ENCODE measurements at regions not wholly inside any gene's neighbourhood (a gene's known extent, or its start where the extent isn't known, plus 50 kb on each side); places are given as distances from the start of the nearest gene placed in this dataset.

DNA sequence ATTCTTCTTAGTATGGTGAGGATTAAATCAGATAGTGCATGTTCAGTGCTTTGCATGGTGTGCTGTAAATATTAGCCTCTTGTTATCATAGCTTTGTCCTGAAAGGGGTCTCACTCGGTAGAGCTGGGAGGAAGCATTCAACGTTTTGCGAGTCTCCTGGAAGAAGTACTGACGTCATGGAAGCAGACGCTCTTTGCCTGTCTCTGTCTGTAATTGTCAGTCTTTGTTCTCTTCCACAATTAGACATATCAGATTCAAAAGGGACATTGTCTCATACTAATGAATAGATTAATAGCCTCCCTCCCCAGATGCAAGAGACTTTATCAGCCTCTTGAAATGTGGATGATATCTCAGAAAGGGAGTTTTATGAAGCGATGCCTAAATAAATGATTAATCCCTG lies 91.8 kb upstream of the CXCL14 start:
- H3K27ac ChIP-seq, result no peak overlapping the region
- peaks cover 0 to 3% of the 10 kb centered on the region in 2 donors for H3K9me3 ChIP-seq
- no peaks in the 10 kb centered on the region for H3K4me1 ChIP-seq
- no peak overlapping the region for H3K4me3 ChIP-seq
- no peaks in the 10 kb centered on the region for H3K36me3 ChIP-seq
- in situ Hi-C loops (cut with MboI; ENCODE audit: low pct_ligation_motif_present in 1 of 4, low pct_unique_long_range_greater_than_20kb in 1 of 4, low sequenced_read_pairs in 3 of 4), result no loop called here
- no peaks in the 10 kb centered on the region for H3K27me3 ChIP-seq
- intact Hi-C loops (cut with DNase I; ENCODE audit: low total_unique reads), result no loop called here
- DNase-seq, result no peak
- TF ChIP-seq, protein P1, sequence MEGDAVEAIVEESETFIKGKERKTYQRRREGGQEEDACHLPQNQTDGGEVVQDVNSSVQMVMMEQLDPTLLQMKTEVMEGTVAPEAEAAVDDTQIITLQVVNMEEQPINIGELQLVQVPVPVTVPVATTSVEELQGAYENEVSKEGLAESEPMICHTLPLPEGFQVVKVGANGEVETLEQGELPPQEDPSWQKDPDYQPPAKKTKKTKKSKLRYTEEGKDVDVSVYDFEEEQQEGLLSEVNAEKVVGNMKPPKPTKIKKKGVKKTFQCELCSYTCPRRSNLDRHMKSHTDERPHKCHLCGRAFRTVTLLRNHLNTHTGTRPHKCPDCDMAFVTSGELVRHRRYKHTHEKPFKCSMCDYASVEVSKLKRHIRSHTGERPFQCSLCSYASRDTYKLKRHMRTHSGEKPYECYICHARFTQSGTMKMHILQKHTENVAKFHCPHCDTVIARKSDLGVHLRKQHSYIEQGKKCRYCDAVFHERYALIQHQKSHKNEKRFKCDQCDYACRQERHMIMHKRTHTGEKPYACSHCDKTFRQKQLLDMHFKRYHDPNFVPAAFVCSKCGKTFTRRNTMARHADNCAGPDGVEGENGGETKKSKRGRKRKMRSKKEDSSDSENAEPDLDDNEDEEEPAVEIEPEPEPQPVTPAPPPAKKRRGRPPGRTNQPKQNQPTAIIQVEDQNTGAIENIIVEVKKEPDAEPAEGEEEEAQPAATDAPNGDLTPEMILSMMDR (IDR thresholded peaks at IDR 0.05), result no peak
- TF ChIP-seq EP300 (IDR thresholded peaks at IDR 0.05; ENCODE audit: low read depth) (no peak), POLR2A (IDR thresholded peaks at IDR 0.05) (no peak), POLR2AphosphoS5 (IDR thresholded peaks at IDR 0.05) (no peak)
- WGBS, 2 donors (ENCODE audit: low coverage in 1 of 2), result 90 to 91% methylated on average over 6 of the region's 6 CpGs

DNA sequence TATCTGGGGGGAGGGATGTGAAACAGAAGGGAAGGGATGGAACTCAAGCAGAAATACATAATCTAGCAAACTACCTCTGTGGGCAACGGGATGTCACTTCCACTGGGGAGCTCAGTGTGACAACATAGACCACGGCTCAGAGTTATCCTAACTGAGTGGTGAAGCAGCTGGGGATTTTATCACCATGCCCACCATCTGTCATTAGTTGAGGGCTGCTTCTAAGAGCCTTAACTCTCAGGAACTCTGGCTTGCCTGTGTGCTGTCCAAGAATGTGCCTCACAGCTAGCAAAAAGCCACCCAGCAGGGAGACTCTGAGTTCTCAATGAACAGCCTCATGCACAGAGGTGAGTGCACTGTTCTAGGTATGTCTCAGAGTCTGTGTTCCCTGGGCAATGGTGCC lies 90.6 kb upstream of the CXCL14 start:
- no peaks in the 10 kb centered on the region for H3K9me3 ChIP-seq
- intact Hi-C loops (cut with DNase I; ENCODE audit: low total_unique reads) (no loop called here), in situ Hi-C loops (cut with MboI; ENCODE audit: low pct_ligation_motif_present in 1 of 4, low pct_unique_long_range_greater_than_20kb in 1 of 4, low sequenced_read_pairs in 3 of 4) (no loop called here)
- no peaks in the 10 kb centered on the region for H3K4me1 ChIP-seq
- no peaks in the 10 kb centered on the region for H3K36me3 ChIP-seq
- no peak overlapping the region for H3K27ac ChIP-seq
- H3K4me3 ChIP-seq, result no peak overlapping the region
- 59 to 83% methylated on average over 1 to 2 of the region's 2 CpGs for WGBS, 2 donors (ENCODE audit: low coverage in 1 of 2)
- DNase-seq, result no peak
- TF ChIP-seq POLR2AphosphoS5 (IDR thresholded peaks at IDR 0.05), result no peak
- TF ChIP-seq EP300 (IDR thresholded peaks at IDR 0.05; ENCODE audit: low read depth), result no peak
- TF ChIP-seq, protein P1 (IDR thresholded peaks at IDR 0.05), result no peak
- no peak for TF ChIP-seq POLR2A (IDR thresholded peaks at IDR 0.05)
- no peaks in the 10 kb centered on the region for H3K27me3 ChIP-seq

DNA sequence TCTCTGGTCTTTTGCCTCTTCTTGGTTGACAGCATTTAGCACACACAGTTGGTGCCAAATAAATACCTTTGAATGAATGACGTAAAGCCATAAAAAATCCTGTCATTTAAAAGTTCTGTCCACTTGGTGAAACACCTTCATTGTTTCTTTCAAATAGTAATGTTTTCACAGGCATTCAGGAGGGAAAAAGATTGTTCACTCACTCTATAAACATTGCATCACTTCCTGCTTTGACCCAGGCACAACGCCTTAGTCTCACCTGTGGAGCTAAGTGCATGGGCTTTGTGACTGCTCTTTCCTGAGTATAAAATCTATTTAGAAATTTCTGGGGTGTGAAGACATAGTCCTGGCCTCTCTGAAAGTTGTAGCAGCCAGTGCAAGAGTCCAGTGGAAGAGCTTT lies 88.9 kb upstream of the CXCL14 start:
- in situ Hi-C loops (cut with MboI; ENCODE audit: low pct_ligation_motif_present in 1 of 4, low pct_unique_long_range_greater_than_20kb in 1 of 4, low sequenced_read_pairs in 3 of 4) (no loop called here), intact Hi-C loops (cut with DNase I; ENCODE audit: low total_unique reads) (no loop called here)
- H3K4me1 ChIP-seq, result no peaks in the 10 kb centered on the region
- no peak for DNase-seq
- H3K27ac ChIP-seq, result no peak overlapping the region
- no peaks in the 10 kb centered on the region for H3K9me3 ChIP-seq
- no peaks in the 10 kb centered on the region for H3K27me3 ChIP-seq
- H3K4me3 ChIP-seq, result no peak overlapping the region
- H3K36me3 ChIP-seq, result no peaks in the 10 kb centered on the region
- 29 to 48% methylated on average over 2 of the region's 2 CpGs for WGBS, 2 donors (ENCODE audit: low coverage in 1 of 2)
- TF ChIP-seq EP300 (IDR thresholded peaks at IDR 0.05; ENCODE audit: low read depth), result no peak
- no peak for TF ChIP-seq POLR2AphosphoS5 (IDR thresholded peaks at IDR 0.05)
- no peak for TF ChIP-seq POLR2A (IDR thresholded peaks at IDR 0.05)
- TF ChIP-seq, protein P1 (IDR thresholded peaks at IDR 0.05), result no peak

DNA sequence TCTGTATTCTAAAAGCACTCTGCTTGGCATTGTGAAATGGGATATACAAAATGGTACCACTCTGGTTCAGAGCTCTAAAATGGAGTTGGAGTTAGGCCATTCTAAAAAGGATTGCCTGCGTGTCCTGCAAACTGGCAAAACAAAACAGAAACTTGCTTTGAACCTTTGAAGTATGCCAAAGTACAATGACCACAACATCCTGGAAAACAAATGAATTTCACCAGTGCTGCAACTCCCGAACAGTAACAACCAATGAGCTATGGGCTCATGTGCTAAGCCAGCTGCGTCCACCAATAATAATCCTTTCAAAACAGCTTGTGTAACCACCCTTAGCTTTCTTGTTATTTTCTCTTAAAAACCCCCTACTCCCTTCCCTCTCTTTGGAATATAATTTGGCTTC lies 88.4 kb upstream of the CXCL14 start:
- in situ Hi-C loops (cut with MboI; ENCODE audit: low pct_ligation_motif_present in 1 of 4, low pct_unique_long_range_greater_than_20kb in 1 of 4, low sequenced_read_pairs in 3 of 4), result no loop called here

More for the DNA sequence above, 88.4 kb upstream of the CXCL14 start:
- 79 to 80% methylated on average over 2 to 3 of the region's 3 CpGs for WGBS, 2 donors (ENCODE audit: low coverage in 1 of 2)
- Histone ChIP-seq H3K4me3 (no peak overlapping the region), H3K27me3 (no peaks in the 10 kb centered on the region), H3K27ac (no peak overlapping the region), H3K4me1 (no peaks in the 10 kb centered on the region), H3K36me3 (no peaks in the 10 kb centered on the region), H3K9me3 (no peaks in the 10 kb centered on the region)
- intact Hi-C loops (cut with DNase I; ENCODE audit: low total_unique reads), result no loop called here
- TF ChIP-seq POLR2A (IDR thresholded peaks at IDR 0.05), result no peak
- TF ChIP-seq, protein P1 (IDR thresholded peaks at IDR 0.05), result no peak
- TF ChIP-seq POLR2AphosphoS5 (IDR thresholded peaks at IDR 0.05), result no peak
- no peak for TF ChIP-seq EP300 (IDR thresholded peaks at IDR 0.05; ENCODE audit: low read depth)
- DNase-seq, result no peak
